Muscle of back (tissue), 3 donors: ENCODE measurements at regions not wholly inside any gene's neighbourhood (a gene's known extent, or its start where the extent isn't known, plus 50 kb on each side); places are given as distances from the start of the nearest gene placed in this dataset.
"Not testable (repeated sequence)": the region's sequence is repeated elsewhere in the genome, so short reads cannot be mapped to it uniquely, and the experiment has no call there.

Source experiments
- DNase-seq, 3 donors: peaks; one replicate each; pipeline versions ENCODE4 v3.0.0 to v3.0.0-alpha.2; 2013

GRCh38 chr4:78660559-78660958 is 109.0 kb downstream of the ANXA3 start:
- no peak for DNase-seq

- no peak for DNase-seq
Observed at GRCh38 chr4:78661086-78661690, 109.6 kb downstream of the ANXA3 start.

- peak in 1 of 3 donors; percentile 33 for DNase-seq
Observed at GRCh38 chr4:78661921-78662521, 110.5 kb downstream of the ANXA3 start.

GRCh38 chr4:78662658-78663057 is 111.1 kb downstream of the ANXA3 start:
- DNase-seq = no peak

- DNase-seq = not testable (repeated sequence)
Observed at GRCh38 chr4:78664296-78664695, 111.9 kb upstream of the BMP2K start.

GRCh38 chr4:78665216-78665770 is 110.9 kb upstream of the BMP2K start:
- DNase-seq = no peak

- DNase-seq = no peak
Observed at GRCh38 chr4:78666830-78667258, 109.3 kb upstream of the BMP2K start.

- no peak for DNase-seq
Observed at GRCh38 chr4:78667325-78667724, 108.8 kb upstream of the BMP2K start.

GRCh38 chr4:78667764-78668163 is 108.4 kb upstream of the BMP2K start:
- peak in 1 of 3 donors; percentile 41 for DNase-seq

GRCh38 chr4:78669453-78669852 is 106.7 kb upstream of the BMP2K start:
- no peak for DNase-seq

- DNase-seq = no peak
Observed at GRCh38 chr4:78671903-78672815, 104.0 kb upstream of the BMP2K start.

- DNase-seq = no peak
Observed at GRCh38 chr4:78673337-78673736, 102.8 kb upstream of the BMP2K start.

GRCh38 chr4:78675325-78675724 is 100.8 kb upstream of the BMP2K start:
- no peak for DNase-seq

GRCh38 chr4:78682070-78682469 is 94.1 kb upstream of the BMP2K start:
- DNase-seq = no peak

GRCh38 chr4:78683352-78683751 is 92.8 kb upstream of the BMP2K start:
- no peak for DNase-seq

GRCh38 chr4:78684325-78685079 is 91.6 kb upstream of the BMP2K start:
- peak in 1 of 3 donors; percentile 30 for DNase-seq

- no peak for DNase-seq
Observed at GRCh38 chr4:78687818-78688217, 88.3 kb upstream of the BMP2K start.

GRCh38 chr4:78688366-78688765 is 87.8 kb upstream of the BMP2K start:
- DNase-seq = no peak

GRCh38 chr4:78689261-78689660 is 86.9 kb upstream of the BMP2K start:
- DNase-seq = no peak

- no peak for DNase-seq
Observed at GRCh38 chr4:78689700-78690323, 86.3 kb upstream of the BMP2K start.

GRCh38 chr4:78691334-78691754 is 84.8 kb upstream of the BMP2K start:
- no peak for DNase-seq
